GM12878 (cell line): ENCODE measurements at regions not wholly inside any gene's neighbourhood (a gene's known extent, or its start where the extent isn't known, plus 50 kb on each side); places are given as distances from the start of the nearest gene placed in this dataset.

Experiments used
- MXI1 ChIP-seq: fragments of 150-350 bp; IDR thresholded peaks from 2 replicates; pipeline ENCODE4 v1.6.1; 2011; ENCODE audit warnings: low read depth, mild to moderate bottlenecking, inconsistent platforms, low read length, improper control_type of control experiment
- RBBP5 ChIP-seq: fragments of 200-600 bp; sonication (generic); conservative IDR thresholded peaks from 2 replicates; pipeline ENCODE4 v1.6.1; 2016
- SMARCA5 ChIP-seq: fragments of 450-650 bp; IDR thresholded peaks from 2 replicates; pipeline ENCODE4 v1.6.1; 2017; ENCODE audit warnings: mild to moderate bottlenecking
- TCF3 ChIP-seq: IDR thresholded peaks from 2 replicates; pipeline ENCODE4 v1.6.1; 2012; ENCODE audit warnings: low read depth, mild to moderate bottlenecking, low read length, borderline replicate concordance; ENCODE audit not compliant: insufficient read depth
- TF ChIP-seq, protein P1 (sequence below), 3 experiments: IDR thresholded peaks in 2 of 3; conservative IDR thresholded peaks in 1 of 3; 2 replicates each; pipeline ENCODE4 v1.5.1; 2011; ENCODE audit warnings: low read depth in 3 of 3, low read length in 3 of 3, mild to moderate bottlenecking in 3 of 3, control low read depth in 2 of 3, moderate library complexity in 2 of 3, inconsistent platforms in 1 of 3, mixed read lengths in 1 of 3; ENCODE audit not compliant: control insufficient read depth in 2 of 3, insufficient read depth in 1 of 3; ENCODE audit errors: extremely low read depth in 1 of 3

- TF ChIP-seq MXI1 (no peak), TCF3 (no peak), RBBP5 (no peak), SMARCA5 (no peak)
- TF ChIP-seq, protein P1, sequence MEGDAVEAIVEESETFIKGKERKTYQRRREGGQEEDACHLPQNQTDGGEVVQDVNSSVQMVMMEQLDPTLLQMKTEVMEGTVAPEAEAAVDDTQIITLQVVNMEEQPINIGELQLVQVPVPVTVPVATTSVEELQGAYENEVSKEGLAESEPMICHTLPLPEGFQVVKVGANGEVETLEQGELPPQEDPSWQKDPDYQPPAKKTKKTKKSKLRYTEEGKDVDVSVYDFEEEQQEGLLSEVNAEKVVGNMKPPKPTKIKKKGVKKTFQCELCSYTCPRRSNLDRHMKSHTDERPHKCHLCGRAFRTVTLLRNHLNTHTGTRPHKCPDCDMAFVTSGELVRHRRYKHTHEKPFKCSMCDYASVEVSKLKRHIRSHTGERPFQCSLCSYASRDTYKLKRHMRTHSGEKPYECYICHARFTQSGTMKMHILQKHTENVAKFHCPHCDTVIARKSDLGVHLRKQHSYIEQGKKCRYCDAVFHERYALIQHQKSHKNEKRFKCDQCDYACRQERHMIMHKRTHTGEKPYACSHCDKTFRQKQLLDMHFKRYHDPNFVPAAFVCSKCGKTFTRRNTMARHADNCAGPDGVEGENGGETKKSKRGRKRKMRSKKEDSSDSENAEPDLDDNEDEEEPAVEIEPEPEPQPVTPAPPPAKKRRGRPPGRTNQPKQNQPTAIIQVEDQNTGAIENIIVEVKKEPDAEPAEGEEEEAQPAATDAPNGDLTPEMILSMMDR (IDR thresholded peaks at IDR 0.05 in 2 of 3, conservative IDR thresholded peaks at IDR 0.05 in 1 of 3; ENCODE audit: control insufficient read depth in 2 of 3, extremely low read depth in 1 of 3, insufficient read depth in 1 of 3, low read depth in 3 of 3, low read length in 3 of 3), result no peak
Observed at GRCh38 chr13:47628666-47629065, 372.4 kb downstream of the SUCLA2 start.
